ENCODE measurements at regions not wholly inside any gene's neighbourhood (a gene's known extent, or its start where the extent isn't known, plus 50 kb on each side); places are given as distances from the start of the nearest gene placed in this dataset.

DNA sequence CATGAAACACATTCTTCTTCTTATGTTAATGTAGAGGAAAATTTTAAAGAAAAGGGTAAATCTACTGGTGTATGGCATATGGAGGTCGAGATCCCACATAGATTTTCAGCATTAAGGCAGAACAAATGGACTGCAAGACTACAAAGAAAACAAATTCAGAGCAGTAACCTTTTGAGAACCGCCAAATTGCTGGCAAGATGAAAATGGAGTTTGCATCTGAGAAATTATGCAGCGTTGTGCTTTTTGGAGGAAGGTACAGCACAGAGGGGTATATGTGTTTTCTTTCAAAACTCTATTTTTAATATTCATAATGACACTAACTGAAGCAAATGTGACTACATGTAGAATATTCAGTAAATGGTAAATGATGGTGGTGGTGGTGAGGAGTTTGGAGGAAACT, 59.0 kb upstream of the PARD3B start:
- no peak for DNase-seq (ENCODE audit: extremely low read depth, low read depth)
- no peak overlapping the region for H3K4me3 ChIP-seq (replicated peaks; ENCODE audit: low read depth, low read length)
- TF ChIP-seq, protein P1, sequence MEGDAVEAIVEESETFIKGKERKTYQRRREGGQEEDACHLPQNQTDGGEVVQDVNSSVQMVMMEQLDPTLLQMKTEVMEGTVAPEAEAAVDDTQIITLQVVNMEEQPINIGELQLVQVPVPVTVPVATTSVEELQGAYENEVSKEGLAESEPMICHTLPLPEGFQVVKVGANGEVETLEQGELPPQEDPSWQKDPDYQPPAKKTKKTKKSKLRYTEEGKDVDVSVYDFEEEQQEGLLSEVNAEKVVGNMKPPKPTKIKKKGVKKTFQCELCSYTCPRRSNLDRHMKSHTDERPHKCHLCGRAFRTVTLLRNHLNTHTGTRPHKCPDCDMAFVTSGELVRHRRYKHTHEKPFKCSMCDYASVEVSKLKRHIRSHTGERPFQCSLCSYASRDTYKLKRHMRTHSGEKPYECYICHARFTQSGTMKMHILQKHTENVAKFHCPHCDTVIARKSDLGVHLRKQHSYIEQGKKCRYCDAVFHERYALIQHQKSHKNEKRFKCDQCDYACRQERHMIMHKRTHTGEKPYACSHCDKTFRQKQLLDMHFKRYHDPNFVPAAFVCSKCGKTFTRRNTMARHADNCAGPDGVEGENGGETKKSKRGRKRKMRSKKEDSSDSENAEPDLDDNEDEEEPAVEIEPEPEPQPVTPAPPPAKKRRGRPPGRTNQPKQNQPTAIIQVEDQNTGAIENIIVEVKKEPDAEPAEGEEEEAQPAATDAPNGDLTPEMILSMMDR (IDR thresholded peaks at IDR 0.05; ENCODE audit: low read depth, low read length, missing control alignments), result no peak

DNA sequence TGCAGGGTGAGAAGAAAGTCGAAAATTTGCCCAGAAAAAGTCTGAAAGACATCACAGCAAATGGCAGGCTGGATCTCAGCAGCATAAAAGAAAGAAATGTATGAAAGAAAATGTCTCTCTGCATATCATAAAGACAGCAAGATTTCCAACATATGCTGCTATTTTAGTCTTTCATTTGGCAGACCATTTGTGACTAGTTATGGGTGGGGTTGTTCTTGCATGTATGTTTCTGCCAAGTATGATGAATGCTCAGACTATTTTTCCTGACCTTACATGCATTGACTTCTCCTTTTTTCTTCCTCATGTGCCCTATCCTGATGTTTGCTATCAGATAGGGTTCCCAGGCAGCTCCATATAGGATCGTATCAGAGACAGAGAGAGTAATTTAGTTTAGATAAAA, 58.5 kb upstream of the PARD3B start:
- no peak overlapping the region for H3K4me3 ChIP-seq (replicated peaks; ENCODE audit: low read depth, low read length)
- no peak for DNase-seq (ENCODE audit: extremely low read depth, low read depth)
- TF ChIP-seq, protein P1 (IDR thresholded peaks at IDR 0.05; ENCODE audit: low read depth, low read length, missing control alignments), result no peak

DNA sequence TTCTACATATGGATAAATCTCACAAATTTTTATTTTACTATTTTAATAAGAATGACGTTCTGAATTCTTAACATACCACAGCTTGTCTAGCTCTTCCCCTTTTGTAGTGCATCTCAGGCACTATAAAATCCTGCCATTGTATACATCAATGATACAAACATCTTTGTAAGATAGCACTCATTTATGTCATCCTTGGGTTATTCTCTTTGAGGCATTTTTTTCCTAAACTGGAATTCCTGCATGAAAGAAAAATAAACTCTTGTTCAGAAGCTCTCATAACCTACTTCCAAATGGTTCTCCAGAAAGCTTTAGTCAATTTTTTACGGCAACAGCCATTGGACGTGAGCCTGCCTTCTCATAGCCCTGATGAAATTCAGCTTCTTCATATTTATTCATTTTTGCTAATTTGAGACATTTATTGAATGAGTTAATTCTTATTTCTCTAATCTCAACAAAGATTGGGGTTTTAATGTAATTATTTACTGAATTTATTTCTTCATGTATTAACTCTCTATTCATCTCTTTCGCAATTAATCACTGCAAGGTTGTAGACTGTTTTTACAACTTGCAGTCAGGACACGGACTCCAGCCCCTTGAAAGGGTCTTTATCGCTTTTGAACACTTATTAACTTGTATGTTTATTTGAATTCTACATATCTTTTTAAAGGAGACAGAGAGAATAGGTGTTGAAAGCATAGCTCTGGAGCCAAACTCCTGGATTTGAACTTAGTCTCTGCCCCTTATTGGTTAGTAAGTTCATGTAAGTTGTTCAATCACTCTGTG, 57.6 kb upstream of the PARD3B start:
- TF ChIP-seq, protein P1 (IDR thresholded peaks at IDR 0.05; ENCODE audit: low read depth, low read length, missing control alignments), result no peak
- no peak for DNase-seq (ENCODE audit: extremely low read depth, low read depth)
- H3K4me3 ChIP-seq (replicated peaks; ENCODE audit: low read depth, low read length), result no peak overlapping the region

DNA sequence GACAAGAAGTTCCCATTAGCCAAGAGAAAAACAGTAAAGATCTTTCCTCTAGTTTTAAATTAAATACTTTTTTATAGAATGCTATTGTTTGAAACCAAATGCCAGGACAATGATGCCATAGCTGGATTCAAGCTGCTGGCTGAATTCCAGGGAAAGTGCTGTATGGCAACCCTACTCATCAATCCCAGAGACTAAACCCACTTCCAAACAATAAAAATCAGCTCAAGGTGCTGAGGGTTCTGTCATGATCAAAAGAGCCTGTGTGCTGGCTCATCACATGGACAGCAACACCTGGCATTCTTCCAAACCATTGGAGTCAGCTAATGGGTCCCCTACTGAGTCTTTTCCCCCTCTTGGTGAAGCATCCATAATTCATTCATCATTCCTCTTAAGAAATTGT, 53.7 kb upstream of the PARD3B start:
- H3K4me3 ChIP-seq (replicated peaks; ENCODE audit: low read depth, low read length), result no peak overlapping the region
- peak; percentile 12 for DNase-seq (ENCODE audit: extremely low read depth, low read depth)
- TF ChIP-seq, protein P1 (IDR thresholded peaks at IDR 0.05; ENCODE audit: low read depth, low read length, missing control alignments), result no peak

DNA sequence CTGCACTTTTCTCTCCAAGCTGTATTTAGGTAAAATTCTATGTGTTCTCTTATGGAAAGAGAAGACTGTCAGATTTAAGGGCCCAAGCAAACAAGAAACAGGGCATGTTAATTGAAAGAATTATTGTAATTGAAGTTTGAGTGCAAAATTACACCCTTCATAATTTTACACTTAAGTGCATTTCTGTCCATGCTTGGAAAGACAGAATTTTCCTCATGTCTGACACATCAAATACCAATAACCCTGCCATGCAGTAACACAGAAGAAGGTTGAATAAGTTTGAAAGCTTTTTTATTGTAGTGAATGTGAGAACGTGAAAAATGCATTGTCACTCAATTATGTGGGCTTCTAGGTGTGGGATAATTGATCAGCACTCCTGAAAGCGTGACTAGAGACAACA, 52.9 kb upstream of the PARD3B start:
- DNase-seq (ENCODE audit: extremely low read depth, low read depth), result no peak
- TF ChIP-seq, protein P1 (IDR thresholded peaks at IDR 0.05; ENCODE audit: low read depth, low read length, missing control alignments), result no peak

DNA sequence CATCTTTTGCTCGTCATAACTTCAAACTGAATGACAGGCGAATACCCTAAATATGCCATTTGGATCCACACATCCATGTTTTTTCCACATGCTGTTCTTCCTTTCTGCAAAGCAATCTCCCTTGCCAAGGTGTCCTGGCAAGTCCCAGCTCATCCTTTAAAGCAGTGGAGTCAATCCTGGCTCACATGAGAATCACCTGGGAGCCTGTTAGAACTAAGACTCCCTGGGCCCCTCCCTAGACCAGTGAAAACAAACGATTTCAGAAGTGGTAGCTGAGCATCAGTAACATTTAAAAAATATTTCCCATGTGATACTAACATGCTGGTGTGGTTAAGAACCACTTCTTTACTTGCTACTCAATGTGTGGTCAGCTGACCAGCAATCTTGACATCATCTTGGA, 50.6 kb upstream of the PARD3B start:
- TF ChIP-seq, protein P1 (IDR thresholded peaks at IDR 0.05; ENCODE audit: low read depth, low read length, missing control alignments), result no peak
- no peak for DNase-seq (ENCODE audit: extremely low read depth, low read depth)
- H3K4me3 ChIP-seq (replicated peaks; ENCODE audit: low read depth, low read length), result no peak overlapping the region

More for the DNA sequence above, 52.9 kb upstream of the PARD3B start:
- no peak overlapping the region for H3K4me3 ChIP-seq (replicated peaks; ENCODE audit: low read depth, low read length)

DNA sequence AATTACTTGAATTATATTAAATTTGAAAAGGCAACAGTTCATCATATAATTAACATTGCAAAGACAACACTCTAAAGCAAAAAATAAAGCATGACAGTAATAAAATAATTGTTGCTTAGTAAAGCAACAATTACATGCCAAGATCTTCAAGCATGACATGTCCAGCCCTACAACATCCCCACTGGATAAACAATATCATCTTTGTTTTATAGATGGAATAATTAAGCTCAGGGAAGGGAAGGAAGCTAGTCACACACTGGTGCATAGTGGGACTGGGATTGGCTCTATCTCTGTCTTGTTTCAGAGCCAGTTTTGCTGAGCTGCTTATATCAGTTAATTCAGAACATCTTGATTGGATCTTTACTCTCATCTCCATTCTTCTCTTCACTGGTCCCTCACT, 49.9 kb upstream of the PARD3B start:
- no peak overlapping the region for H3K4me3 ChIP-seq (replicated peaks; ENCODE audit: low read depth, low read length)
- TF ChIP-seq, protein P1 (IDR thresholded peaks at IDR 0.05; ENCODE audit: low read depth, low read length, missing control alignments), result no peak
- no peak for DNase-seq (ENCODE audit: extremely low read depth, low read depth)

Measured in HFF-Myc (cell line).